ENCODE measurements at regions not wholly inside any gene's neighbourhood (a gene's known extent, or its start where the extent isn't known, plus 50 kb on each side); places are given as distances from the start of the nearest gene placed in this dataset.

- DNase-seq (ENCODE audit: low spot score): no peak
- Mint-ChIP-seq H3K4me1 (ENCODE audit: low read depth) (peaks cover 10% of the 10 kb centered on the region), H3K27ac (no peak overlapping the region), H3K36me3 (ENCODE audit: low read depth) (peaks cover 2% of the 10 kb centered on the region), H3K9me3 (peaks cover 37% of the 10 kb centered on the region), H3K4me3 (no peak overlapping the region), H3K27me3 (ENCODE audit: insufficient read depth) (no peaks in the 10 kb centered on the region)
- intact Hi-C loops (cut with micrococcal nuclease): no loop called here
Measured at GRCh38 chr6:21883595-21884328, 290.2 kb downstream of the SOX4 start.

GRCh38 chr6:21885111-21885510, 291.6 kb downstream of the SOX4 start:
- Mint-ChIP-seq H3K4me1 (ENCODE audit: low read depth) (peaks cover 10% of the 10 kb centered on the region), H3K4me3 (no peak overlapping the region), H3K9me3 (peaks cover 28% of the 10 kb centered on the region), H3K27me3 (ENCODE audit: insufficient read depth) (no peaks in the 10 kb centered on the region), H3K36me3 (ENCODE audit: low read depth) (peaks cover 2% of the 10 kb centered on the region), H3K27ac (no peak overlapping the region)
- intact Hi-C loops (cut with micrococcal nuclease): no loop called here
- no peak for DNase-seq (ENCODE audit: low spot score)

- H3K4me3 Mint-ChIP-seq: no peak overlapping the region
- intact Hi-C loops (cut with micrococcal nuclease): no loop called here
- H3K4me1 Mint-ChIP-seq (ENCODE audit: low read depth): peaks cover 10% of the 10 kb centered on the region
- H3K27me3 Mint-ChIP-seq (ENCODE audit: insufficient read depth): no peaks in the 10 kb centered on the region
- H3K36me3 Mint-ChIP-seq (ENCODE audit: low read depth): peaks cover 2% of the 10 kb centered on the region
- H3K27ac Mint-ChIP-seq: no peak overlapping the region
- no peak for DNase-seq (ENCODE audit: low spot score)
- H3K9me3 Mint-ChIP-seq: peaks cover 23% of the 10 kb centered on the region
Measured at GRCh38 chr6:21885532-21886114, 292.1 kb downstream of the SOX4 start.

- H3K9me3 Mint-ChIP-seq: peaks cover 17% of the 10 kb centered on the region
Measured at GRCh38 chr6:21886542-21887151, 293.1 kb downstream of the SOX4 start.

GRCh38 chr6:21887231-21888185, 294.0 kb downstream of the SOX4 start:
- H3K27me3 Mint-ChIP-seq (ENCODE audit: insufficient read depth): no peaks in the 10 kb centered on the region
- H3K36me3 Mint-ChIP-seq (ENCODE audit: low read depth): peaks cover 2% of the 10 kb centered on the region
- intact Hi-C loops (cut with micrococcal nuclease): no loop called here
- no peak for DNase-seq (ENCODE audit: low spot score)
- no peak overlapping the region for H3K27ac Mint-ChIP-seq
- H3K9me3 Mint-ChIP-seq: peaks cover 17% of the 10 kb centered on the region
- H3K4me1 Mint-ChIP-seq (ENCODE audit: low read depth): peaks cover 10% of the 10 kb centered on the region
- H3K4me3 Mint-ChIP-seq: no peak overlapping the region

More at GRCh38 chr6:21886542-21887151, 293.1 kb downstream of the SOX4 start:
- Mint-ChIP-seq H3K4me3 (no peak overlapping the region), H3K36me3 (ENCODE audit: low read depth) (peaks cover 2% of the 10 kb centered on the region), H3K27ac (no peak overlapping the region), H3K4me1 (ENCODE audit: low read depth) (peaks cover 10% of the 10 kb centered on the region), H3K27me3 (ENCODE audit: insufficient read depth) (no peaks in the 10 kb centered on the region)
- intact Hi-C loops (cut with micrococcal nuclease): no loop called here
- no peak for DNase-seq (ENCODE audit: low spot score)

GRCh38 chr6:21891080-21891479, 297.5 kb downstream of the SOX4 start:
- Mint-ChIP-seq H3K36me3 (ENCODE audit: low read depth) (no peaks in the 10 kb centered on the region), H3K4me1 (ENCODE audit: low read depth) (no peaks in the 10 kb centered on the region), H3K4me3 (no peak overlapping the region), H3K27ac (no peak overlapping the region), H3K27me3 (ENCODE audit: insufficient read depth) (no peaks in the 10 kb centered on the region), H3K9me3 (peaks cover 3% of the 10 kb centered on the region)
- intact Hi-C loops (cut with micrococcal nuclease): no loop called here
- no peak for DNase-seq (ENCODE audit: low spot score)

- Mint-ChIP-seq H3K36me3 (ENCODE audit: low read depth) (no peaks in the 10 kb centered on the region), H3K4me3 (no peak overlapping the region), H3K27me3 (ENCODE audit: insufficient read depth) (no peaks in the 10 kb centered on the region), H3K27ac (no peak overlapping the region), H3K9me3 (peaks cover 3% of the 10 kb centered on the region), H3K4me1 (ENCODE audit: low read depth) (no peaks in the 10 kb centered on the region)
- intact Hi-C loops (cut with micrococcal nuclease): no loop called here
- no peak for DNase-seq (ENCODE audit: low spot score)
Measured at GRCh38 chr6:21893793-21894192, 300.2 kb downstream of the SOX4 start.

- no peak overlapping the region for H3K27ac Mint-ChIP-seq
- no peaks in the 10 kb centered on the region for H3K36me3 Mint-ChIP-seq (ENCODE audit: low read depth)
- no peaks in the 10 kb centered on the region for H3K4me1 Mint-ChIP-seq (ENCODE audit: low read depth)
- H3K27me3 Mint-ChIP-seq (ENCODE audit: insufficient read depth): no peaks in the 10 kb centered on the region
- no peak for DNase-seq (ENCODE audit: low spot score)
- H3K9me3 Mint-ChIP-seq: peaks cover 3% of the 10 kb centered on the region
- intact Hi-C loops (cut with micrococcal nuclease): no loop called here
- H3K4me3 Mint-ChIP-seq: no peak overlapping the region
Measured at GRCh38 chr6:21895555-21895954, 302.0 kb downstream of the SOX4 start.

GRCh38 chr6:21898107-21898796, 304.7 kb downstream of the SOX4 start:
- H3K36me3 Mint-ChIP-seq (ENCODE audit: low read depth): no peaks in the 10 kb centered on the region
- intact Hi-C loops (cut with micrococcal nuclease): no loop called here
- peaks cover under 1% of the 10 kb centered on the region for H3K27me3 Mint-ChIP-seq (ENCODE audit: insufficient read depth)
- peaks cover 3% of the 10 kb centered on the region for H3K9me3 Mint-ChIP-seq
- H3K4me3 Mint-ChIP-seq: no peak overlapping the region
- H3K27ac Mint-ChIP-seq: no peak overlapping the region
- DNase-seq (ENCODE audit: low spot score): no peak
- no peaks in the 10 kb centered on the region for H3K4me1 Mint-ChIP-seq (ENCODE audit: low read depth)

- Mint-ChIP-seq H3K9me3 (peaks cover 3% of the 10 kb centered on the region), H3K4me3 (no peak overlapping the region), H3K4me1 (ENCODE audit: low read depth) (no peaks in the 10 kb centered on the region), H3K36me3 (ENCODE audit: low read depth) (no peaks in the 10 kb centered on the region), H3K27me3 (ENCODE audit: insufficient read depth) (peaks cover 3% of the 10 kb centered on the region), H3K27ac (no peak overlapping the region)
- DNase-seq (ENCODE audit: low spot score): no peak
- intact Hi-C loops (cut with micrococcal nuclease): no loop called here
Measured at GRCh38 chr6:21899708-21900107, 306.2 kb downstream of the SOX4 start.

- DNase-seq (ENCODE audit: low spot score): no peak
- intact Hi-C loops (cut with micrococcal nuclease): no loop called here
- no peak overlapping the region for H3K4me3 Mint-ChIP-seq
- no peaks in the 10 kb centered on the region for H3K36me3 Mint-ChIP-seq (ENCODE audit: low read depth)
- peaks cover 3% of the 10 kb centered on the region for H3K27me3 Mint-ChIP-seq (ENCODE audit: insufficient read depth)
- H3K9me3 Mint-ChIP-seq: peaks cover 2% of the 10 kb centered on the region
- H3K27ac Mint-ChIP-seq: no peak overlapping the region
- no peaks in the 10 kb centered on the region for H3K4me1 Mint-ChIP-seq (ENCODE audit: low read depth)
Measured at GRCh38 chr6:21900730-21901129, 307.2 kb downstream of the SOX4 start.

- no peak overlapping the region for H3K27ac Mint-ChIP-seq
- H3K9me3 Mint-ChIP-seq: no peaks in the 10 kb centered on the region
- no peak for DNase-seq (ENCODE audit: low spot score)
- no peaks in the 10 kb centered on the region for H3K36me3 Mint-ChIP-seq (ENCODE audit: low read depth)
- peaks cover 8% of the 10 kb centered on the region for H3K27me3 Mint-ChIP-seq (ENCODE audit: insufficient read depth)
- no peak overlapping the region for H3K4me3 Mint-ChIP-seq
- no peaks in the 10 kb centered on the region for H3K4me1 Mint-ChIP-seq (ENCODE audit: low read depth)
- intact Hi-C loops (cut with micrococcal nuclease): no loop called here
Measured at GRCh38 chr6:21902628-21903169, 309.1 kb downstream of the SOX4 start.
